HG03045 (cell line): ENCODE measurements at regions not wholly inside any gene's neighbourhood (a gene's known extent, or its start where the extent isn't known, plus 50 kb on each side); places are given as distances from the start of the nearest gene placed in this dataset.

ENCODE experiments used
- ATAC-seq: cut with Tn5 transposase; IDR thresholded peaks from one replicate; pipeline ENCODE4 v1.9.1; 2021; ENCODE audit warnings: mild to moderate bottlenecking, moderate library complexity; ENCODE audit not compliant: unreplicated experiment

- ATAC-seq = no peak
Observed at GRCh38 chr2:147384659-147385058, 460.2 kb upstream of the ACVR2A start.

DNA sequence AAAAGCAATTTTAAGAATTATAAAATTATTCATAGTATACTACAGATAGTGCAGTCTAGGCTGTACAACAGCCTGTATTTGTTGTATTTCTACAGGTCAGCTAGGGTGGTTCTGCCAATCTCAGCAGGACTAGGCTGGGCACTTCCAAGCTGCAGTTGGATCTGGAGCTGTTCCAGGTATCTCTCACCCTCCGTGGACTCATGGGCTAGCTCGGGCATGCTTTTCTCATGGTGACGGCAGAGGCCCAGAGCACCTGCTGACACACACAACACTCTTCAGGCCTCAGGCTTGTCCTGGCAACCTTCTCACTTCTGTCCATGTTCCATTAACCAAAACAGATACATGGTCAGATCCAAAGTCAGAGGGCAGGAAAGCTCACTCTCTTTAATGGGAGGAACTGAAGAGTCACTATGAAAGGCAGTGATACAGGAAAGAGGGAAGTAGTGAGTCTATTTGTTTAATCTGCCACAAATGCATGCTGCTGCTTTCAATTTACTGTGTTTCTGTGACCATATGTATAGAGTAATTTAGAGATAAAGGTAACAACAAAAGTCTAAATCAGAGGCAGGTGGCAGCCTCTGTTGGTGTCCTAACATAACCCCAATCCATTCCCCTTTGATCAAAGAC lies 462.4 kb upstream of the ACVR2A start:
- no peak for ATAC-seq

DNA sequence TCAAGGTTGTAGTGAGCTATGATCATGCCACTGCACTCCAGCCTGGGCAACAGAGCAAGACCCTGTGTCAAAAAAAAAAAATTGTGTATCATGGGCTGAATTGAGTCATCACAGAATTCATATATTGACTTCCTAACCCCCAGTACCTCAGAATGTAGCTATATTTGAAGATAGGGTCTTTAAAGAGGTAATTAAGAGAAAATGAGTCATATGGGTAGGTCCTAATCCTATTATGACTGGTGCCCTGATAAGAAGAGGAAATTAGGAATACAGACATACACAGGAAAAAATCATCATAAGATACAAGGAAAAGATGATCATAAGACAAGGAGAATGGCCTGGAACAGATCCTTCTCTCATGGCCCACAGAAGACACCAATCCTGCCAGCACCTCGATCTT lies 466.4 kb upstream of the ACVR2A start:
- no peak for ATAC-seq

DNA sequence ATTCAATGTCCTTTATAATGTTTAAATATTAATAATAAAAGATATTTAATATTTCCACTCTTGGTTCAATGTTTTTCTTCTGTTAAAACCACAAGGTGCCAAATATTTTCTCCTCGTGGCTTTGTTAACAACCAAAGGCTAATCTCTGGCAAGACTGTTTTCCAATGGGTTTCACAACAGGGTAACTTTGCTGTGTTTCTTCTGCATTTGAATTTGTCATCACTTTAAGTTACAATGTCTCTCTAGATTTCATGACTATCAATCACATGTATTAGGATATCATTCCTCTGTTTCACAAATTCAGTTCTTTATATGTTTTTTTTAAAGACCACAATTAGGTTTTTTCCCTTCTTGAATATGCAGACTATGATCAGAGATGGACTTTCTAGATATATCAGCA lies 469.8 kb upstream of the ACVR2A start:
- no peak for ATAC-seq

DNA sequence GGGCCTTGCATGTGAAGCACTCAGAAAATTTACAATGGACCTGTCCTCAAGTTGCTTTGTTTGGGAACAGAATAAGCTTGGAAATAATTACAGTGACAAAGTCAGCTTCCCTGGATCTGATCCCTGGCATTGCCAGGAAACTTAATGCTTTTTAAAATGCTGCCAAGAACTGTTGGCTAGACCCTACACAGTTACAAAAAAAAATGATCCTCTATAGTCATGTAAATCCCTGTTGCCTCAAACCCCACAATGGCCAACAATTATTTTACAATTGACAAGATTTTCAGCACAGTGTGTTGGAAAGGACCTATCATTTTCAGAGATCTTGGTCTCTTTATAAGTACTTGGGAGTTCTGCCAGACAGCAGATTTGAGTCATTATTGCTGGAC lies 470.4 kb upstream of the ACVR2A start:
- ATAC-seq = no peak

GRCh38 chr2:147373800-147374422 lies 470.9 kb upstream of the ACVR2A start:
- no peak for ATAC-seq

GRCh38 chr2:147368306-147368705 lies 476.5 kb upstream of the ACVR2A start:
- no peak for ATAC-seq

DNA sequence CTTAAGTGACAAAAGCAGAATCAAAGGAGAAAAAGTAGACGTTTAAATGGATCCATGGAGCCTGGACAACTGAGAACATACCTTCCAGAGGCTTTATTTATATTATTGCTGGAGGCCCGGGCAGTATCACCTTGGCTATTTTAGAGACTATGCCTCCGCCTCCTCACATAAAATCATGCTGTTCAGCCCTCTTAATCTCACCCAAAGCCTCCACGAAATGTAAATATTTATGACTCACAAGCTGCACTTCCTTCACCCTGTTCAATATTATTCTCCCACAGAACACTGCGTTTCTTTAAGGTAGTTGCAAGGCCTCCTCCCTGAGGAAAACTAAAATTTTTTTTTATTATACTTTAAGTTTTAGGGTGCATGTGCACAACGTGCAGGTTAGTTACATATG lies 478.6 kb upstream of the ACVR2A start:
- ATAC-seq = no peak

DNA sequence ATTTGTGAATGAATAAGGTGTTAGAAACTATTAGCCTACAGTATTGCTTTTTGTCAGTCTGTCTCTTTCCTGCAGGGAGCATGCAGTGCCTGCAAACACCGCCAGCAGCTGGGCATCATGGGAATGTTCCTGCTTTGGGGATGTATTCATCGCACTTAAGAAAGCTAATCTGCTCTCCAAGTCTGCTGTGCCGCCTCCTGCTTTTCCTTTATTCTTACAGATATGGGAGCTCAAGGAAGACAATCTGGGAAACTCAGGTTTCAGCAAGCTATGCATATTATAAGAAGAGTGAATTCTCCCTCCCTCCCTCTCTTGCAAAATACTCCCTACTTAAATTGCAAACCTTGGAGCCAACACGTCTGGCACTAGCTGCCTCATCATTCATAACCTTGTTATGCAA lies 479.2 kb upstream of the ACVR2A start:
- ATAC-seq = no peak

GRCh38 chr2:147364597-147364996 lies 480.2 kb upstream of the ACVR2A start:
- peak; percentile 55 for ATAC-seq

DNA sequence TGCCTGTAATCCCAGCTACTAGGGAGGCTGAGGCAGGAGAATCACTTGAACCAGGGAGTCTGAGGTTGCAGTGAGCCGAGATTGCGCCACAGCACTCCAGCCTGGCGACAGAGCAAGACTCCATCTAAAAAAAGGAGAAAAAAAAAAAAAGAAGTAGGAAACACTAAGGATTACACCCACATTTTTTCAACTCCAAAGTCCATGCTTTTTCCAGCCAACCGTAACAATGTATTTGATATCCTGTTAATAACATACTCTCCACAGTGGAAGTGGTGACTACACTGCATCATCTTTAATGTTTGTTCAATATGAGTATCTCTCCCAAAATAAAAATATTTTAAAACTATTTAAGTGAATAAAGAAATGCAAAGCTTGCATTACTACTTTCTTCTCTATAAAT lies 481.6 kb upstream of the ACVR2A start:
- ATAC-seq = no peak

- ATAC-seq = no peak
Observed at GRCh38 chr2:147358375-147358774, 486.5 kb upstream of the ACVR2A start.

GRCh38 chr2:147356157-147356556 lies 488.7 kb upstream of the ACVR2A start:
- no peak for ATAC-seq

DNA sequence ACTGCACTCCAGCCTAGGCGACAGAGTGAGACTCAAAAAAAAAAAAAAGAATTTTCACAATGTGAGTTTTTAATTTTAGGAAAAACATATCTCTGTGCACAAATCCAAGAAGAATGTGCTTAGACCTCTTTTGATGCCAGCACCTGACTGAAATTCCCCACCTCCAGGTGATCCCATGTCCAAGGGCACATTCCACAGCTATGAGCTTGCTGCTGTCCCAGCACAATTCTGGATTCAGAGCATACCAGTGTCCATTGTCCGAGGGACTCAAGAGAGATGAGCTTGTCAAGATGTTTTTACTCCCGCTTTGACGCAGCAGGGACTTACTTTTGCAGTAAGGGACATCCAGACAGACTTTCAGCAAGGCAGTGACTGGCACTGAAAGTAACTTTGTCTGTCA lies 489.1 kb upstream of the ACVR2A start:
- ATAC-seq = no peak

DNA sequence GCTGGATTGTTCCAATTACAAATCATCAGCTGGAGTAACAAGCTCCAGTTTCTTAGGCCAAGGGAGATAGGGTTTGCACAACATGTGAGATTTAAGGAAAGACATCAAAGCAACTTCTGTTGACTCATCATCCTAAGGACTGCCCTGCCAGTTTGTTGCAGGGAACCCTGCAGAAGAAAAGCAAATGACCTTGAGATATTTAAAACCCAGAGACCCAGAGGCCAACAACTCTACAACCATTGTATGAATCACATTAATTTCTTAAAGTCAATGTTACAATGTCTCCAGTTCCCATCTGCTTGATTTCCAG lies 491.8 kb upstream of the ACVR2A start:
- ATAC-seq = no peak

DNA sequence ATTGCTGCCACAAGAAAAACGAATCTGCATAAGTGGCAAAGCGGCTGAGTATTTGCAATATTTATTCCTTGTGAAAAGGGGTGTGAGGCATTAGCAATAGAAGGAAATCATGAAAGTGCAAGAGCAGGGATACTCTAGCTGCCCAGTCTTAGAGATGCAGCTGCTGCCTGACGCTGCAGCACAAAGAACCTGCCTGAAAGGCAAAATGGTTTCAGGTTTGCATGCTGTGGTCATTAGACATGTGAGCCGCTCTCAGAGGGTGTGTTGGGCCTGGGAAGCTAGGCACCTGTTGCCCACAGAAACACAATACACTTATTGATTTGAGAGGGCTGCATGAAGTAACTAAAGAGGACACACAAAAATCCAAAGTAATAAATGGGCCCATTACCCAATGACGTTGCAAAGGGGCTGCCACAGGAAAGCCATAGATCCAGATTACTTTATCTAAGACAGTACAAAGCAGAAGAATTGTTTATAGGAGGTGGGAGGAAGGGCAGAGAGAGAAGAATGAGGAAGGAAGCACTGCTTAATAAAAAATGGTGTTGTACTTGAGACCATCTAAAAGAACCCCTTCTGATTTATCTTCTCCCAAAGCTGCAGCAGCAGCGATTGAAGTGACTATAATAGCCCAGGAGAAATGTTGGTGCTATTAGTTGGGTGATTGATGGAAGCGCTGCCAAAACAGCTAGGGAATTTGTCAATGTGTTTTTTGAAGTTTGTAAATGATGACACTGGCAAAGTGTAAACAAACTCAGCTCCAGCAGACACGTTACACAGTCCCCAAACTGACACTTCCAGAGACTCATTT lies 492.4 kb upstream of the ACVR2A start:
- no peak for ATAC-seq

DNA sequence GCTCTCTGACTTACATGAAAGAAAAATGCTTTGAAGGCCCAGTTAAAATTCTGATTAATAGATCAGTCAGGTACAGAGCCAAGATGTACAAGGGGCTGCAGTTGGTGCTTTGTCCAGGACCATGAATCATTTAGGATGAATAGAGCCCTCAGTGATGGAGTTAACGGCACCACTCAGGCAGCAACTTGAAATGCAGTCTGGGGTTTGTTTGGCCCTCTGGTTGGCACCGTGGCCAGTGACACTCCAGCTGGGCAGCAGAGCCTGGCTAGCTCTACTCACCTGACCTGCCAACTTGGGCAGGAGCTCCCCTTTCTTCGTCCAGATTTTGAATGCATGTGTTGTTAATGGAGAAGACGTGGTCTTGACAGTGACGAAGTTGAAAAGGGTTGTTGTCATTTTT lies 493.0 kb upstream of the ACVR2A start:
- no peak for ATAC-seq

DNA sequence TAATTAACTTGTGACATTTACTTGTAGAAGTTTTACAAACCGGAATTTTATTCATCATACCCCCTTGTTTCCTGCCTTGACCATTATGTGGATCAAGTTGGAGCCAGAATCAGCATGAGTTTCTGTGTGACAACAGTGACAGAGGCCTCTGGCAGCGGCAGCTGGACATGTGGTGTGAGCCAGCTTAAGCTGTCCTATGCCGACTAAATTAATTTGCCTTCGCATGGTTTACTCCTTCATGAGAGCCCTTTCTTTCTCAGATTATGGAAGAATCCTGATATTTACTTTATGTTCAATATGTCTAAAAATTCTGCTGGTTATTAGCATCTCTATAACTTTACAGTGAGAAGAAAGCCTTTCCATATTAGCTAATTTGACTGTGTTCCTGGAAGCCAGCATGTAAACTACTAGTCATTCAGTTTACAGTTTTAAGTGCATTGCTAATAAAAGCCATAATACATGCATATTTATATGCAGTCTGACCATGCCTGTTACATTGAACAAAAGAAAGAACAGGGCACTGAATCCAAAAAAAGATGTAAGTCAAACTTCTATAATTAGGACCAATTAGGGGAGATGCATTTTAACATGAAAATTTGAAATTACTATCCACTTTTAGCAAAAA lies 495.8 kb upstream of the ACVR2A start:
- no peak for ATAC-seq

GRCh38 chr2:147346142-147346541 lies 498.7 kb upstream of the ACVR2A start:
- no peak for ATAC-seq

DNA sequence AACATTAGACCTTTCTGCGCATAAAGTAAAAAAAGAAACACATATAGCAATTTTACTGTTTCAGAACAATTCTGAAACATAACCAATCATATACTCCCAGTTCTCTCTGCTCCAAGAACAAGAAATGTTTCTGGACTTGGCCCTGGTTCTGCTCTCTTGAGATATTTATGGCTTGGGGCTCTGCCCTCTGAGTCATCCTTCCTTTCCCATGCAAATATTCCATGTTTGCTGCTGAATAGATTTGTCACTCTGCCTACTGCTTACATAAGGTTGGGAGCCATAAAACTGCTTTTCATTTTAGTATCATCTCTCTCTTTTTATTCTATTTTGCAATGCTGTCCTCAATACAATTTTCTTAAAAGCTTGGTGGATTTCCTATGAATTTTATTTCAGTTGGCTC lies 499.6 kb upstream of the ACVR2A start:
- ATAC-seq = no peak

DNA sequence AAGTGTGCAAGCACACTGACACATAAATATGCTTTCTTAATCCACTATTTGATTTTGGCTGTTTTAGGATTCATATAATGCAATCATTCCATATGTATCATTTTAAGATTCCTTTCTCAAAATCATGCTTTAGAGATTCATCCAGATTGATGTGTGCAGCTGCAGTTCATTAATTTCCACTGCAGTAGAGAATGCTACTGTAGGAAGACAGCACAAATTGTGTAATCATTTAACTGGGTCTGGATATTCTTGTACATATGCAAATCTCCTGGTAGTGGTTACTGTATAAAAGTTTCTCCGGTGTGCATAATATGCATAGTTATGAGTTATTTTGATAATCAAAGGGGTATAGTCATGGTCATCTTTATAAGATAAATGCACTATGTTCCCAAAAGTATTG lies 502.5 kb upstream of the ACVR2A start:
- no peak for ATAC-seq

- ATAC-seq = peak; percentile 69
Observed at GRCh38 chr2:147331790-147332419, 512.9 kb upstream of the ACVR2A start.
